NCI-H1105 treated with DMSO at 0.1 percent for 48 hours (cell line): ENCODE measurements at regions not wholly inside any gene's neighbourhood (a gene's known extent, or its start where the extent isn't known, plus 50 kb on each side); places are given as distances from the start of the nearest gene placed in this dataset.

Experiments used
- DNase-seq: peaks from one replicate; lab custom pipeline; 2025; lab: John Stamatoyannopoulos, UW

GRCh38 chr3:34377961-34378360 is 579.5 kb downstream of the PDCD6IP start:
- no peak for DNase-seq

DNA sequence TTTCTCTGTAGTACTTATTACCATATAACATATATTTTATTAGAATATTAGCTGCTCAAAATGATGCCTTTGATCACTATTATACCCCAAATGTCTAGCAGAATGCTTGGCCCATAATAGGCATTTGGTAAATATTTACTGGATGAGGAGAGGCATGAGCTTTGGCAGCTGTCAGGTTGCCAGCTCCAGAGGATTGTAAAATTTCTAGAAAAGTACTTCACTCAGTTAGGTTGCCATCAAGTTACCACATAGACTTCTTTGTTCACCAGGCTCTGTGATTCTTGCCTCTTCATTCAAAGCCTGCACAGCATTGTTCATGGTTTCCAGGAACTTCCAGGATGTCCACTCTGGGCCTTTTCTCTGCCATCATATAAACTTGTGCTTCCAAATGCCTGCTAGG is 582.8 kb downstream of the PDCD6IP start:
- no peak for DNase-seq

- no peak for DNase-seq
Observed at GRCh38 chr3:34382859-34383258, 584.4 kb downstream of the PDCD6IP start.

DNA sequence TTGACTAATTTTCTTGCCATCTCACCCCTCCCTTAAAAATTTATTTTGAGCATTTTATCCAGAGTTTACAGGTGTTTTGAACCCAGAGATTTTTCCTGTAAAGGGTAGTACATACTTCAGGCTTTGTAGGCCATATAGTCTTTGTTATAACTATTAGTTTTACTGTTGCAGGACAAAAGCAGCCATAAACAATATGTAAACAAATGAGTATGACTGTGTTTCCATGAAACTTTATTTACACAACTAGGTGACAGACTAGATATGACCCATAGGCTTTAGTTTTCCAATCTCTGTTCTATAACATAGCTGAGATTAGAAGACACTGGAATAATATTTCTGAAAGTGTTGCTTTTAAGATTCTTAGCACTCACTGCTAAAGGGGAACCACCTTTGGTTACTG is 587.9 kb downstream of the PDCD6IP start:
- no peak for DNase-seq

DNA sequence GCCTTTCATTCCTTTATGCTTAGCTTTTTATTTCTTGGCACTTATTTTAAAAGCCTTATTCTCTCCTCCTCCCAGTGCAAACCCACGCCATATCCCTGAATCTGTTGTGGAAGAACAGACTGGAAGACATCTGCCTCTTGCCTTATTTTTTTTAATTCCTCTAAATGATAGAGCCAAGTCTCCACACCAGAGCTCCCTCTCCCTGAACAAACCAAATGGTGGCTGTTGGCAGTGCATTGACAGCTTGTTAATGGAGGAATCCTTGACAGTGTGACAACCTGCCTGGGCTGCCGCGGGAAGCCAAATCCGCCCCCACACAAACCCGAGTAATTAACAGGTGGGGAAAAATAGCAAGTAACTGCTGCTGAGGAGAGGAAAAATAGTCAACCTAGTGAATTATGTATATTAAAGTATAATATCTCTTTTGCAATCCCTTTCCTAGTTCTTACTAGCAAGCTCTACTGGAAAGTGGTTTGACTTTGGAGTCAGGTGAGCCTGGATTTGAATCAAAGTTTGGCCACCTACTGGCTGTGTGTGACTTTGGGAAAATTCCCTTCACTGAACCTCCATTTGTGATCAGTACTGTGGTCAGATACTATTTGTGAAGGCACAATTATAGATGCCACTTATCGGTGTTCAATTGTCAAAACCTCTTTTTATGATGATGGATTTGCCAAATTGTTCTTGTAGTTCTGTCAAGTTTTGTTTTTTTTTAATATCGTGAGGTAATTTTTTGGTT is 589.6 kb downstream of the PDCD6IP start:
- no peak for DNase-seq

- DNase-seq: no peak
Observed at GRCh38 chr3:34388830-34389229, 590.4 kb downstream of the PDCD6IP start.

DNA sequence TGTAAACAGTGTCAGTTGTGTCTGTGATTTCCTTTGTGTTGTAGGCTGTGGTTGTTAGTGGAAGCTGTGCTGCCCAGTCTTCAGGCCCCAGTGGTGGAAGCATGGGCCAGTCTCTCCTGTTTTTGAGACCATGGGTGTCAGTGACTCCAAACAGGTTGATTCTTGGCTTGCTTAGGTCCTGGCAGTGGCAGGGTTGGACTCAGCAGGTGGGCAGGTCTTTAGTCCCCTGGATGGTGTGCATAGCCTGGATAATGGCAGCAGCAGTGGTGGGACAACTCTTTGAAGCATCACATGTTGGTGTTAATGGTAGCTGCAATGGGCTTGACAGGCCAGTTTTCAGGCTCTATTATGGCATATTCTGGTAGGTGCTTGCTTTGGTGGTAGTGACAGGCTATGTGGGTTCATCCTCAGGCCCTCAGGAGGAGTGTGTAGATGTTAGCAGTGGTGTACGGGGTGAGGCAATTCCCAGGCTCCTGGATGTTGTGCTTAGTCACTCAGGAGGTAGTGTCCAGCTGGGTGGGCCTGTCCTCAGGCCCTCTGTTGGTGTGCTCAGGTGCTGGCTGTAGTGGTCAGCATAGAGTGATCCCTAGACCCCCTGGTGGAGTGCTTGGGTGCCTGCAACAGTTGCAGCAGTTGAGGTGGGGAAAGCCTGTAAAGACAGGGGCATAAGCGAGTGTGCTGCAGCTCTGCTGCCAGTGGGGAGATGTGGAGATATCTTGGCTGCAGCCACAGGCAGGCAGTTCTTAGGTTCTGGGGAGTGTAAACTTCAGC is 596.7 kb downstream of the PDCD6IP start:
- DNase-seq: no peak

GRCh38 chr3:34396288-34396687 is 597.9 kb downstream of the PDCD6IP start:
- DNase-seq: no peak

DNA sequence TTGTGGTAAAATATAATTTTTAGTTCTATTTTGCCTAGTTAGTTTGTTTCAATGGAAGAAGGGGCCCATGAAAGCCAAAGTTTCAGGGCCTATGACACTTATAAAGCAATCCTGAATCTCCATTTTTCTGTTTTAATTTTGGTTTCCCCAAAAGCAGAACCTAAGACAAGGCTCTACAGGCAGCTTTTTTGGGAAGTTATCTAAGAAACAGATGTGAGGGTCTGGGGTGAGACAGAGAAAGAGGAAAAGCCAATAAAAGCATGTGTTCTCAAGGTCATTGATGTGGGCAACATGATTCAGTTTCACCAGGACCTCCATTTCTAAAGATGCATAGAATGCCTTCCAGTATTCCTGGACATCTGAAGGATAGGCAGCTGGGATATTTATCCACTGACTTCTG is 598.5 kb downstream of the PDCD6IP start:
- no peak for DNase-seq

DNA sequence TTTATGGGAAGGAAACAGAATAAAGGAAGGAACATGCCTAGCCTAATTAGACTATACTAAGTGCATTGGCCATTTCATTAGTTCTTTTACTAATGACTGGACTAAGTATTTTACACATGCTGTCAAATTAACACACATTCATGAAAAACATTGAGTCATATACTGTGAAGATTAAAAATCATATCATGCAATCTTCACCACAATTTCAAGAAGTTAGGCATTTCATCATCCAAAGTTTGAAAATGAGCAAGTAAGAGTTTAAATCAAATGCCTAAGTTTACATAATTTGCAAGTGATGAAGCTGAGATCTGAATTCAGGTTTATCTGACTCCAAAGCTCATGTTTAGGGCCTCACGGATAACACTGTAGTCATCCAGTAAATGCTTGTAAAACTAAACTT is 601.0 kb downstream of the PDCD6IP start:
- DNase-seq: no peak

GRCh38 chr3:34405159-34405558 is 606.7 kb downstream of the PDCD6IP start:
- DNase-seq: no peak

GRCh38 chr3:34407281-34407680 is 608.9 kb downstream of the PDCD6IP start:
- no peak for DNase-seq

DNA sequence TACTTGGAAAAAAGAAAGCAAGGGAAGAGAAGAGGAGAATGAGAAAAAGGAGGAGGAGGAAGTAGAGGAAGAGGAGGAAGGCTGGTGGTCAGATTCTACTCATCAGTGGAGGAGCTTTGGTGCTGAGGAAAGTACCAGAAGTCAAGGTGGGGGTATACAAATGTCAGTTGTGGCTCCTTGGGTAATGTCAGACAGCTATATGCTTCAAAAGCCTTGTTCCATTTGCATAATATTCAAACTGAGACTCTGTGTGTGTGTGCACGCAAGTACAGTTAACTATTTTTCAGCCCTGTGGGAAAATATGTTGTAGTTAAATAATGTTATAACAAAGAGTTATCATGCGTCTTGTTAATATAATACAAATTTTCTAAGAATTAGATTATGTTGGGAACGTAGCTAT is 609.7 kb downstream of the PDCD6IP start:
- no peak for DNase-seq

DNA sequence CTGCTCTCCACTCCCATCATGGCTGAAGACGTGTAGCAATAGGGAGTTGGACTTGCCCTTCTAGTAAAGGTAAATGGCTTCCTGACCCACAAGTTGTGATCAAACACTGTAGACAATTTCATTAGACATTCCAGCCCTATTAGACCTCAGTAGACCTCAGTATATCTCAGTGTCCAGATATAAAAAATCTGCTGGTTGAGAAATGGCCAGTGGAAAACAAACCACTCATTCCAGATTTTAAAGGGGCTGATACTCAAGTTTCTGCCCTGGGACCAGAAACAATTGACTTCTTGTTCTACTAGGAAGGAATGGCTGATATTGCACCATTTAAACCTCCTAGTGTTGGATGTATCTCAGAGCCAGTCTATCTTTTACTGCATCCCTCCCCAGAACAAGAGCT is 613.2 kb downstream of the PDCD6IP start:
- no peak for DNase-seq

- no peak for DNase-seq
Observed at GRCh38 chr3:34419801-34420200, 621.4 kb downstream of the PDCD6IP start.

GRCh38 chr3:34421762-34422161 is 623.3 kb downstream of the PDCD6IP start:
- DNase-seq: no peak

DNA sequence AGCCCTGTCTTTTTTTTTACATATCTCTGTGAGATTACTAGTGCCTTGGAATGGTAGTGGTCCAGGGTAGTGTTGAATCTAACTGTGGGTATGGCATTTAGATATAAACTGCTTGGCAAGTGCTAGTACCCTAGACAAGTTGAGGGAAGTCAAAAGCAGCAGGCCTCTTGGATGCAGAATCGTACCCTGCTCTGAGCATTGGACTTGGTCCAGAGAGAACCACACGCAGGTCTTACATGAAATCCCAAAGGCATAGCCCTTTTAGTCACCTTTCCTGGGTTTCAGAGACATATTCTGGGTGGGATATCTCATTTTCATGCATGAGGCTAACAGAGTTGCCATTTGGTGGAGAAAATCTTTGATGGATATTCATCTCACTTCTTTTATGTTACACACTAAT is 641.4 kb downstream of the PDCD6IP start:
- no peak for DNase-seq

DNA sequence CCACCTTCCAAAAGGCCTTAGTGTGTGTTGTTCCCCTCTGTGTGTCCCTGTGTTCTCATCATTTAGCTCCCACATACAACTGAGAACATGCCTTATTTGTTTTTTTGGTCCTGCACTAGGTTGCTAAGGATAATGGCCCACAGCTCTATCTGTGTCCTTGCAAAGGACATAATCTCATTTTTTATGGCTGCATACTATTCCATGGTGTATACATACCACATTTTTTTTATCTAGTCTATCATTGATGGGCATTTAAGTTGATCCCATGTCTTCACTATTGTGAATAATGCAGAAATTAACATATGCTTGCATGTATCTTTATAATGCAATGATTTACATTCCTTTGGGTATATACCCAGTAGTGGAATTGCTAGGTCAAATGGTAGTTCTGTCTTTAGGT is 645.7 kb downstream of the PDCD6IP start:
- no peak for DNase-seq

GRCh38 chr3:34449305-34449704 is 650.9 kb downstream of the PDCD6IP start:
- DNase-seq: no peak

GRCh38 chr3:34463414-34463813 is 665.0 kb downstream of the PDCD6IP start:
- DNase-seq: no peak

GRCh38 chr3:34464646-34465045 is 666.2 kb downstream of the PDCD6IP start:
- DNase-seq: no peak

- DNase-seq: no peak
Observed at GRCh38 chr3:34475851-34476250, 677.4 kb downstream of the PDCD6IP start.

GRCh38 chr3:34483311-34483887 is 685.0 kb downstream of the PDCD6IP start:
- no peak for DNase-seq
